GM12878 (cell line): ENCODE measurements at regions not wholly inside any gene's neighbourhood (a gene's known extent, or its start where the extent isn't known, plus 50 kb on each side); places are given as distances from the start of the nearest gene placed in this dataset.

Experiments used
- ATAC-seq: fragments of 200-7000 bp; cut with Tn5 transposase; 3 replicates; pipeline ENCODE4 v1.9.1; 2020; ENCODE audit warnings: mild to moderate bottlenecking, moderate library complexity
- BruUV-seq: library from RNA; stranded (reverse); fragments of 400-500 nt; replicated peaks from 2 replicates; lab custom pipeline; 2021; lab: Mats Ljungman, UMichigan
- CTCF ChIA-PET: fragments of 300-600 bp; sonication (Branson Sonifier 250); formaldehyde crosslinking; extraction: SDS; loops from one replicate; lab custom pipeline; 2021; ENCODE audit warnings: inconsistent platforms; lab: Yijun Ruan, JAX
- POLR2A ChIA-PET: fragments of 350-600 bp; formaldehyde crosslinking; extraction: SDS; loops from one replicate; lab custom pipeline; 2021; ENCODE audit warnings: inconsistent platforms; lab: Charles Lee
- RAD21 ChIA-PET: fragments of 300-600 bp; sonication (Branson Sonifier 250); formaldehyde crosslinking; loops from one replicate; lab custom pipeline; 2023; ENCODE audit warnings: antibody characterized with exemption; ENCODE audit not compliant: unreplicated experiment; lab: Charles Lee
- SMC1A ChIA-PET: fragments of 300-600 bp; sonication (Branson Sonifier 250); formaldehyde crosslinking; loops from one replicate; lab custom pipeline; 2023; ENCODE audit not compliant: unreplicated experiment, uncharacterized antibody; lab: Charles Lee
- DNase-seq: peaks from one replicate; pipeline ENCODE4 v3.0.0-alpha.2; 2011; ENCODE audit warnings: low read depth, low spot score
- FAIRE-seq: peaks from 3 replicates; lab custom pipeline; 2011; peaks lifted over from hg19 to GRCh38; lab: Jason Lieb, UNC
- H2AFZ ChIP-seq: 2 replicates; pipeline ENCODE4 v1.6.0; 2011; ENCODE audit warnings: low read depth, low read length, control low read depth; ENCODE audit not compliant: control insufficient read depth
- H3K27ac ChIP-seq: 2 replicates; pipeline ENCODE4 v1.5.1; 2011; ENCODE audit warnings: control low read depth; ENCODE audit not compliant: control insufficient read depth, insufficient read depth
- H3K27me3 ChIP-seq, 2 experiments: replicated peaks in 1 of 2; 2 replicates each; pipeline versions ENCODE4 v1.6.0 to v1.6.1; 2011; ENCODE audit warnings: low read length in 1 of 2; ENCODE audit not compliant: control insufficient read depth in 2 of 2, insufficient read depth in 2 of 2
- H3K36me3 ChIP-seq, 2 experiments: 2 replicates each; pipeline ENCODE4 v1.5.1; 2011; ENCODE audit warnings: low read length in 1 of 2; ENCODE audit not compliant: control insufficient read depth in 2 of 2, insufficient read depth in 2 of 2
- H3K4me1 ChIP-seq: 2 replicates; pipeline ENCODE4 v1.6.1; 2011; ENCODE audit warnings: mild to moderate bottlenecking, low read length, moderate library complexity, mixed read lengths; ENCODE audit not compliant: control insufficient read depth, insufficient read depth
- H3K4me2 ChIP-seq: 2 replicates; pipeline ENCODE4 v1.6.0; 2011; ENCODE audit warnings: control low read depth; ENCODE audit not compliant: control insufficient read depth, insufficient read depth
- H3K4me3 ChIP-seq: fragments of 200-600 bp; sonication (generic); 2 replicates; pipeline ENCODE4 v1.5.1; 2016
- H3K79me2 ChIP-seq: 2 replicates; pipeline ENCODE4 v1.6.0; 2011; ENCODE audit warnings: low read length; ENCODE audit not compliant: control insufficient read depth, insufficient read depth
- H3K9ac ChIP-seq: 2 replicates; pipeline ENCODE4 v1.8.0; 2011; ENCODE audit warnings: low read length, control low read depth, mixed read lengths; ENCODE audit not compliant: control insufficient read depth, insufficient read depth
- H3K9me3 ChIP-seq: replicated peaks from 3 replicates; pipeline ENCODE4 v1.5.1; 2011; ENCODE audit warnings: mild to moderate bottlenecking, low read length; ENCODE audit not compliant: control insufficient read depth, insufficient read depth
- H4K20me1 ChIP-seq: 2 replicates; pipeline ENCODE4 v1.6.0; 2011; ENCODE audit not compliant: control insufficient read depth, insufficient read depth
- BMI1 ChIP-seq: fragments of 450-650 bp; IDR thresholded peaks from 2 replicates; pipeline ENCODE4 v1.6.1; 2016; ENCODE audit warnings: mild to moderate bottlenecking, moderate library complexity, borderline replicate concordance
- CBFB ChIP-seq: IDR thresholded peaks from 2 replicates; pipeline ENCODE4 v1.6.1; 2016; ENCODE audit warnings: antibody characterized with exemption, low read depth
- CREB1 ChIP-seq: IDR thresholded peaks from 2 replicates; pipeline ENCODE4 v1.6.1; 2012; ENCODE audit warnings: low read depth, mild to moderate bottlenecking, inconsistent platforms
- JUND ChIP-seq: IDR thresholded peaks from 2 replicates; pipeline ENCODE4 v1.6.1; 2012; ENCODE audit warnings: low read depth, mild to moderate bottlenecking, low read length, improper control_type of control experiment, moderate library complexity
- MEF2B ChIP-seq: fragments of 450-650 bp; IDR thresholded peaks from 2 replicates; pipeline ENCODE4 v1.6.1; 2018; ENCODE audit warnings: mild to moderate bottlenecking, moderate library complexity; ENCODE audit not compliant: partially characterized antibody, poor library complexity, severe bottlenecking
- MTA2 ChIP-seq: fragments of 450-650 bp; IDR thresholded peaks from 2 replicates; pipeline ENCODE4 v1.6.1; 2016; ENCODE audit warnings: low read depth, mild to moderate bottlenecking, moderate library complexity
- NFYB ChIP-seq: IDR thresholded peaks from 2 replicates; pipeline ENCODE4 v1.6.1; 2011; ENCODE audit warnings: low read depth, mild to moderate bottlenecking, low read length, improper control_type of control experiment, moderate library complexity; ENCODE audit not compliant: insufficient read depth
- NR2F1 ChIP-seq: fragments of 450-650 bp; conservative IDR thresholded peaks from 2 replicates; pipeline ENCODE4 v1.6.1; 2017; ENCODE audit warnings: mild to moderate bottlenecking
- PAX5 ChIP-seq: IDR thresholded peaks from 2 replicates; pipeline ENCODE4 v1.6.1; 2011; ENCODE audit warnings: low read depth, low read length, borderline replicate concordance
- PAX8 ChIP-seq: fragments of 450-650 bp; IDR thresholded peaks from 2 replicates; pipeline ENCODE4 v1.6.1; 2017; ENCODE audit warnings: mild to moderate bottlenecking, moderate library complexity
- PML ChIP-seq: IDR thresholded peaks from 2 replicates; pipeline ENCODE4 v1.6.1; 2012; ENCODE audit warnings: low read length, inconsistent platforms
- SIN3A ChIP-seq: IDR thresholded peaks from 2 replicates; pipeline ENCODE4 v1.6.1; 2012; ENCODE audit warnings: low read depth, low read length, improper control_type of control experiment
- STAT1 ChIP-seq: fragments of 450-650 bp; conservative IDR thresholded peaks from 2 replicates; pipeline ENCODE4 v1.6.1; 2014; ENCODE audit warnings: antibody characterized with exemption, mild to moderate bottlenecking
- WGBS: methylation state at CpG from one replicate; pipeline ENCODE4 v1.1.6; 2016; ENCODE audit warnings: low lambda C conversion rate; ENCODE audit not compliant: insufficient replicate concordance, insufficient coverage; ENCODE audit errors: missing lambda C conversion rate; 5-methylcytosine and 5-hydroxymethylcytosine counted together
- in situ Hi-C: fragments of 300-500 bp; cut with MboI; formaldehyde crosslinking; loops from 9 replicates; pipeline ENCODE4 v1.14.3; 2018; ENCODE audit warnings: mixed read lengths
- intact Hi-C: fragments of 100-400 bp; cut with micrococcal nuclease; formaldehyde crosslinking; loops from one replicate; pipeline ENCODE4 v1.14.2; 2022; ENCODE audit not compliant: unreplicated experiment
- TF ChIP-seq, protein P1 (sequence below): fragments of 450-650 bp; IDR thresholded peaks from 2 replicates; pipeline ENCODE4 v1.6.1; 2017; ENCODE audit warnings: low read depth, mild to moderate bottlenecking, moderate library complexity
- TF ChIP-seq, protein P2 (sequence below), 3 experiments: IDR thresholded peaks in 2 of 3; conservative IDR thresholded peaks in 1 of 3; 2 replicates each; pipeline ENCODE4 v1.5.1; 2011; ENCODE audit warnings: low read depth in 3 of 3, low read length in 3 of 3, mild to moderate bottlenecking in 3 of 3, control low read depth in 2 of 3, moderate library complexity in 2 of 3, inconsistent platforms in 1 of 3, mixed read lengths in 1 of 3; ENCODE audit not compliant: control insufficient read depth in 2 of 3, insufficient read depth in 1 of 3; ENCODE audit errors: extremely low read depth in 1 of 3

GRCh38 chr6:76803038-76803580 lies 660.2 kb downstream of the HTR1B start:
- Histone ChIP-seq H3K4me2 (no peak overlapping the region), H3K27me3 (no peaks in the 10 kb centered on the region), H3K4me3 (no peak overlapping the region), H3K9ac (no peak overlapping the region), H4K20me1 (no peaks in the 10 kb centered on the region), H3K9me3 (no peaks in the 10 kb centered on the region), H3K4me1 (no peaks in the 10 kb centered on the region), H3K79me2 (no peaks in the 10 kb centered on the region), H3K27ac (no peak overlapping the region), H2AFZ (no peak overlapping the region), H3K36me3 (no peaks in the 10 kb centered on the region)
- no peak for ATAC-seq
- ChIA-PET RAD21 (no interaction called here), SMC1A (interaction anchor here (0.6 kb wide), 1 partner anchor 11 kb away, joined by 3 read pairs; no protein-coding TSS in a partner anchor), POLR2A (no interaction called here), CTCF (no interaction called here)
- no peak for DNase-seq
- intact Hi-C loops: no loop called here
- 43% methylated on average over 5 of the region's 5 CpGs for WGBS
- TF ChIP-seq NR2F1 (no peak), MEF2B (peak; percentile 33), NFYB (no peak), MTA2 (no peak), BMI1 (no peak)
- TF ChIP-seq, protein P1, sequence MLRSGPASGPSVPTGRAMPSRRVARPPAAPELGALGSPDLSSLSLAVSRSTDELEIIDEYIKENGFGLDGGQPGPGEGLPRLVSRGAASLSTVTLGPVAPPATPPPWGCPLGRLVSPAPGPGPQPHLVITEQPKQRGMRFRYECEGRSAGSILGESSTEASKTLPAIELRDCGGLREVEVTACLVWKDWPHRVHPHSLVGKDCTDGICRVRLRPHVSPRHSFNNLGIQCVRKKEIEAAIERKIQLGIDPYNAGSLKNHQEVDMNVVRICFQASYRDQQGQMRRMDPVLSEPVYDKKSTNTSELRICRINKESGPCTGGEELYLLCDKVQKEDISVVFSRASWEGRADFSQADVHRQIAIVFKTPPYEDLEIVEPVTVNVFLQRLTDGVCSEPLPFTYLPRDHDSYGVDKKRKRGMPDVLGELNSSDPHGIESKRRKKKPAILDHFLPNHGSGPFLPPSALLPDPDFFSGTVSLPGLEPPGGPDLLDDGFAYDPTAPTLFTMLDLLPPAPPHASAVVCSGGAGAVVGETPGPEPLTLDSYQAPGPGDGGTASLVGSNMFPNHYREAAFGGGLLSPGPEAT: no peak
- no TSS peak for BruUV-seq
- no peak for FAIRE-seq
- in situ Hi-C loops: no loop called here

DNA sequence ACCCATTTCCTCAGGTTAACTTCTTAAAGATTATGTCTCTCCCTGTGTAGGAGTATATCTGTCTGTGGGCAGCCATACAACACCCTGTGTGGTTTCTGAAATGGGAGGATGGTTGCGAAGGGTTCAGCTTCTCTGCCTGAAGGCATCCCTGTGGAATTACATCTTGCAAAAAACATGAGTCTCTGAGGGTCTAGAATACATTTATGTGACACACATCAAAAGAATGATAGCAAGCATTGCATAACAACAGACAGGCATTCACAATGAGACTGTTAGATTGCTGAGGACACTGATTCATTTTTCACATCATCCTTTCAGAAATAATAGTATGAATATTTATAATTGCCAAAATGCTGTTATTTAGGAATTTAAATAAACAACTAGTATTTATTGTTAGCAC lies 670.9 kb downstream of the HTR1B start:
- BruUV-seq: no TSS peak
- in situ Hi-C loops: no loop called here
- H3K9me3 ChIP-seq: no peaks in the 10 kb centered on the region
- no peak overlapping the region for H3K4me3 ChIP-seq
- H2AFZ ChIP-seq: no peak overlapping the region
- no peaks in the 10 kb centered on the region for H3K27me3 ChIP-seq
- no peaks in the 10 kb centered on the region for H3K4me1 ChIP-seq
- WGBS: 0% methylated on average over 1 of the region's 1 CpG
- H3K79me2 ChIP-seq: no peaks in the 10 kb centered on the region
- intact Hi-C loops: no loop called here
- POLR2A ChIA-PET: no interaction called here
- ATAC-seq (no peak), DNase-seq (no peak), FAIRE-seq (no peak)
- no peak overlapping the region for H3K4me2 ChIP-seq
- no peaks in the 10 kb centered on the region for H3K36me3 ChIP-seq
- RAD21 ChIA-PET: no interaction called here
- H4K20me1 ChIP-seq: no peaks in the 10 kb centered on the region
- H3K9ac ChIP-seq: no peak overlapping the region
- CTCF ChIA-PET: no interaction called here
- no peak overlapping the region for H3K27ac ChIP-seq
- SMC1A ChIA-PET: no interaction called here
- TF ChIP-seq STAT1 (no peak), CREB1 (no peak), SIN3A (no peak), PML (no peak), JUND (no peak), PAX5 (no peak), CBFB (no peak), PAX8 (no peak)
- TF ChIP-seq, protein P2, sequence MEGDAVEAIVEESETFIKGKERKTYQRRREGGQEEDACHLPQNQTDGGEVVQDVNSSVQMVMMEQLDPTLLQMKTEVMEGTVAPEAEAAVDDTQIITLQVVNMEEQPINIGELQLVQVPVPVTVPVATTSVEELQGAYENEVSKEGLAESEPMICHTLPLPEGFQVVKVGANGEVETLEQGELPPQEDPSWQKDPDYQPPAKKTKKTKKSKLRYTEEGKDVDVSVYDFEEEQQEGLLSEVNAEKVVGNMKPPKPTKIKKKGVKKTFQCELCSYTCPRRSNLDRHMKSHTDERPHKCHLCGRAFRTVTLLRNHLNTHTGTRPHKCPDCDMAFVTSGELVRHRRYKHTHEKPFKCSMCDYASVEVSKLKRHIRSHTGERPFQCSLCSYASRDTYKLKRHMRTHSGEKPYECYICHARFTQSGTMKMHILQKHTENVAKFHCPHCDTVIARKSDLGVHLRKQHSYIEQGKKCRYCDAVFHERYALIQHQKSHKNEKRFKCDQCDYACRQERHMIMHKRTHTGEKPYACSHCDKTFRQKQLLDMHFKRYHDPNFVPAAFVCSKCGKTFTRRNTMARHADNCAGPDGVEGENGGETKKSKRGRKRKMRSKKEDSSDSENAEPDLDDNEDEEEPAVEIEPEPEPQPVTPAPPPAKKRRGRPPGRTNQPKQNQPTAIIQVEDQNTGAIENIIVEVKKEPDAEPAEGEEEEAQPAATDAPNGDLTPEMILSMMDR (IDR thresholded peaks at IDR 0.05 in 2 of 3, conservative IDR thresholded peaks at IDR 0.05 in 1 of 3; ENCODE audit: control insufficient read depth in 2 of 3, extremely low read depth in 1 of 3, insufficient read depth in 1 of 3, low read depth in 3 of 3, low read length in 3 of 3): no peak
